NCI-H524 (cell line): ENCODE measurements at regions not wholly inside any gene's neighbourhood (a gene's known extent, or its start where the extent isn't known, plus 50 kb on each side); places are given as distances from the start of the nearest gene placed in this dataset.
"Not testable (repeated sequence)": the region's sequence is repeated elsewhere in the genome, so short reads cannot be mapped to it uniquely, and the experiment has no call there.

ENCODE experiments used
- DNase-seq, 2 experiments: peaks; one replicate each; lab custom pipeline; 2025; lab: John Stamatoyannopoulos, UW

DNA sequence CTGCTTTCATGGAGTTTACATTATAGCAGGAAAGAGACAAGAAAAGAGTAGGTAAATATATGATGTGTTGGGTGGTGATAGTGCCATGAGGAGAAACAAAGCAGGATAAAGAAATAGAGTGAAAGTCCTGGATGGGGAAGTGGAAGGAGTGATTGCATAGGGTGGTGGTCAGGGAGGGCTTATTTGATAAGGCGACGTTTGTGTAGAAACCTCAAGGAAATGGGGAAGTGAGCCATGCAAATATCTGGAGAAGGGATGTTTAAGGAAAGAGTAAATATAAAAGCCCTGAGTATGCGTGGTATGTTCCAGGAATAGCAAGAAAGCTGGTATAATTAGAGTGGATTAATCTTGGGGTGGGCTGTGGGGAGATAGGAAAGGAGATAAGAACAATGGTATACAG, 134.7 kb upstream of the SV2C start:
- no peak for DNase-seq

DNA sequence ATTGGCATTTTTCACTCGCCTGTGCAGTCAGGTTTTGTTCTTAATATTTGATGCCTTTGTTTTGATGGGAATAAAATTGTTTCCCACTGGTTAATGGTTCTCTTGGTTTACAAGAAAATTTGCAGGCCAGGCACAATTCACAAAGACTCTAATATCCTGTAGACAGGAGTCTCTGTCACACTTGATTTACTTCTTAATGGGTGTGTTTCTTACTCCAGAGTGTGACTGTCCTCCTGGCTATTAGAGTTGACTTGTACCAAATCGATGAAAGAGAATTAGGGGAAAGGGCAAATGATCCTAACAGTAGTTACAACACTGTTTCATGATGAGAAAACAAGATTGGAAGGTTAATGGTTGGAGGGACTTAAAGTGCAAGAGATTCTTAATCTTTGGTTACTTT, 142.8 kb upstream of the SV2C start:
- no peak for DNase-seq

DNA sequence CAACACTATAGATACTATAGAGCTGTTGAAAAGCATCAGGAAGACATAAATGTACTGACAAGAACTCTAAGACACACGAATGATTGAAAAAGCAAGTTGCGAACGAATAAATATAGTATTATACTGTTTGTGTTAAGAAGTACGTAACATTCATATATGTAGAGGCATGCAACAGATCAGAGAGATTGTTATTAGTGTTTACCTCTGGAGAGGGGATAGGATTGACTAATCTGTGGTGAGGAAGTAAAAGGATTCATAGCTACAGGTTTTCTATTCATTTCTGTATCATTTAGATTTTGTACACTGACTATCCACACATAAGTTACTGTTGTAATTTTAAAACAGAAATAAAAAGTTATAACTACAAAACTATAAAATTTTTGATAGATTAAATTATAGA, 147.6 kb upstream of the SV2C start:
- no peak for DNase-seq

DNA sequence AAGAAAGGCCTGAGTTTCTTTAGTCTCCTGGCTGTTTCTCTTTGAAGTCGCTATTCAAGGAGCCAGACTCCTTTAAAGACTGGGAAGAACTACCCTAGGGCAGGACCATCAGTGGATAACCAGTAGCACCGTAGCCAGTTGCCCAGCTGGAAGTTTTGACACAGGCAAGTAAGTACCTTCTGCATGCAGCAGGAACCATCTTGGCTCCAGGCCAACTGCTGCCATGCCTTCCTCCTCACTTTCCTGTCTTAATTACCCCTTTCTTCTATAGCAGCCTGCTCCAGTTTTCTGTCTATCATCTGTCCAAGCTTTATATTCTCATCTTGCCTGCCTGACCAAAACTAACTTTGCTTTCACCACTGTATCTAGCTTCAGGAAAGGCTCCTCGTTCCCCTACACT, 149.7 kb upstream of the SV2C start:
- DNase-seq = peak in 1 of 2 experiments; percentile 34

DNA sequence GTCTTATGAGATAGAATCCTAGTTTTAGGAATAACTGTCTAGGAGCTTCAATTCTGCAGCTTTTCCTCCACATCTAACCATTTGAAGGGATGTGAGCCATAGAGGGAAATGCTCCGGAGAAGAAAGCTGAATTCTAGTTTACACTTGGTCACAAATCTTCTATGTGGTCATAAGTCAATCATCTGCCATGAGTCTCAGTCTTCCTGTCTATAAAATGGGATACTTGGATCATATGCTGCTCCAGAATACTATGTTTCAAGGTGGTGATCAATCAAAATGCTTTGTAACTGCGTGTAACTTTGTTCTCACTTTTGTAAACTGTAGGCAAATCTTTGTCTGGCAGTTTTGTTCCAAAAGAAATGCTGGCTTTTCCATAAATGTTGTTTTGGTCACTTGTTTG, 152.0 kb upstream of the SV2C start:
- no peak for DNase-seq

DNA sequence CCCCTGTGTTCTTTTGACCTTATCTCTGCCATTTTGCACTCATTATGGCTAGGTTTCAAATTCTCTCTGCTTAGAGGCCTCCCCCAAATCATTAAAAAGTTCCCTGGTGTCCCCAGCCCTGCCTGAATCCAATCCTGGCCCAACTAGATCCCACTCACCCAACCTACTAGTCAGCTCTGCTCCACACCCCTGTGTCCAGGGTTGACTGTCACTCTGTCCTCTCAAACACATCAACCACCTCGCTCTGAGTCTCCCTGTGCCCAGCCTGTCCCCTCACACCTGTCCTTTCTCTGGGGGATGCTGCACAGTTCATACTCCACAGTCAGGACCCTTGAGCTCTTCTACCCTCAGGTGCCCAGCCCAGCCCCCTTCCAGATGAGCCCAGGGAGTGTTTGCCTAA, 154.2 kb upstream of the SV2C start:
- DNase-seq = no peak

DNA sequence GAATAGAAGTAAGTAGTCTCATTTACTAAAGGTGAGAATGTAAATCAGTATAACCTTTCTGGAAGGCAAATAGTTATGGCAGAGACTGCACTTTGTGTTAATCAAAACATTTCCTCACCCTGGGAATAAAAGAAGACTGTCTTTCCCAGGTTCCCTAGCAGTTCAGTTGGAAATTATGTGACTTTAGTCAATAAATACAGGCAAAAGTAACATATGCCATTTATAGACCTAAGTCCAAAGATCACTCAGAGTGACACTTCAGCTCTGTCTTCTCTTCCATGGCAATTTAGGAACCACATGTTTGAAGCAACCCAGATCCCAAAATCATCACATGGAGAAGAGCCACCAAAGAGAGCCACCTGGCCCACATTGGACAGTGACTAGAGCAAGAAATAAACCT, 160.7 kb upstream of the SV2C start:
- no peak for DNase-seq

DNA sequence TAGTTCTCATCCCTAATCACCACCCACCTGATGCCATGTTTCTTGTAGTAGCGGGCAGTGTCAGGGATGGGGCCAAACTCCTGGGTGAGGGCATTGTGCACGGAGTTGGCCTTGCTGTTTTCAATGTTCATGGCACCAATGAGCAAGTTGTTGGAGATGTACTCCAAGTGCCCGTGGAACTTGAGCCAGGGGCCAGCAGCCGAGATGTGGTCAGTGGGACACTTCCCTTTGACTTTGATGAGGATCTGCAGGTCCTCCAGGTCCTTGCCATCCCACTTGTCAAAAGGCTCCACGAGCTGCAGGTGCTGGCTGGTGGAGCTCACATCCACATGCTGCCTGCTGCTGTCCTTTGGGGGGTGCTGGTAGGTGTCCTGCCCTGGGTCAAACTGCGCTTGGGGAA, 162.2 kb upstream of the SV2C start:
- DNase-seq = no peak

DNA sequence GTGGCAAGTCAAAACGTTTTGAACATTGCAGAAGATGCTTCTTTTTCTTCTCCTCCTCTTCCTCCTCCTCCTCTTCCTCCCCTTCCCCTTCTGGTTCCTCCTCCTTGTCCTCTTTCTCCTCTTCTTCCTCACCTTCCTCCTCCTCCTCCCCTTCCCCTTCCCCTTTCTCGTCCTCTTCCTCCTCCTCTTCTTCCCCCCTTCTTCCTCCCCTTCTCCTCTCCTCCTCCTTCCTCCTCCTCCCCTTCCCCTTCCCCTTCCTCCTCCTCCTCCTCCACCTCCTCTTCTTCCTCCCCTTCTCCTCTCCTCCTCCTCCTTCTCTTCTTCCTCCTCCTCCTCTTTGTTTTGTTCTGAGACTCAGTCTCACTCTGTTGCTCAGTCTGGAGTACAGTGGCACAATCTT, 167.0 kb upstream of the SV2C start:
- DNase-seq = no peak

DNA sequence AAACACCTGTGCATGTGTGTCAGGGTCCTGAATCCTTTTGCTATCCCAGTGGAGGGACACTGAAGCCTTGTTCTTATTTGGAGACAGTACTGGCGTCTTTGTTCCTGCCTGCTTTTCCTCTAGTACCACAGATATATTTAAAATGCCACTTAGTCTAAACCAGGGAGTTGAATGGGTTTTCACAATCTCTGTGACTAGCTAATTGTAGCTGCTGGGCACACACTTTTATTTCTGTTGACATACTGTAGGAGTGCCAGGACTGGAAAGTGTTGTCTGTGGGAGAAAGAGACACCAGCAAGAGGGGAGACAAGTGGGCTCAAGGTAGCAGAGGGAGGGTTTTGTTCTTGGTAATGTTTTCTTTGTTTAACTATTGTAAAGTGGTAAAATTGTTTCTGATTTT, 174.0 kb upstream of the SV2C start:
- no peak for DNase-seq

DNA sequence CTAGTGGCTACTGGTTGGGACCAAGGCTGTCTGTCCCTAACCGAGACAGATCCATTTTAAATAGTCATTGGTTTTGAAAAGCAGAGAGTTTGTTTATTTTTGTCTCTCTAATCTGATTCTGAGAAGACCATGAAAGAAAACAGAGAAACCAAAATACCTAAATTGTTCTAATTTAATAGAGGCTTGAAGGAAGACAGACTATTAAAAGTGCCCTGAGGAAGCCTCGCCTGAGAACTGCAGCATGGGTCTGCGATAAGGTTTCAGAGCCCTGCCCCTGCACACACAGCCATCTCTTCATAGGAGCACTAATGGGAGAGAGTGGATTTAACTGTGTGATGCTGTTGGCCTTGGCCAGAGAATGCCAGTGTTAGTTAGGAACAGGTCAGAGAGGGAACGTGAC, 175.5 kb upstream of the SV2C start:
- no peak for DNase-seq

DNA sequence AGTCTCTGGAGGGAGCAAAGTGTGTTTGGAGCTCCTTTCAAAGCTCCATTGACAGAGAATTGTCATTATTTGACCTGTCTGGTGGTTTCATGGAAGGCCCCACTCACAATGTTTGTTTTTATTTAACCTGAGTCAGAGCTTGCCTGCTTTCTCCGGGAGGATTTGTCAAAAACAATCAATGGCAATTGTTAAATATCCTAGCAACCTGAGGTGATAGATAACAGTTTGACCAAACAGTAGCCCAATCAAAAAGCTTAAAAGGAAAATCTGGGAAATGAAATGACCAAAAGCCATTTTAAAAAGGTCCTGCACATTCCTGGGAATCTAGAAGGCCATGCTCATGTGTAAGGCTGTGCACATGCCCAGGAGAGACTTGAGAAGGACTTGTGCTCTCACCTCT, 177.2 kb upstream of the POC5 start:
- no peak for DNase-seq

DNA sequence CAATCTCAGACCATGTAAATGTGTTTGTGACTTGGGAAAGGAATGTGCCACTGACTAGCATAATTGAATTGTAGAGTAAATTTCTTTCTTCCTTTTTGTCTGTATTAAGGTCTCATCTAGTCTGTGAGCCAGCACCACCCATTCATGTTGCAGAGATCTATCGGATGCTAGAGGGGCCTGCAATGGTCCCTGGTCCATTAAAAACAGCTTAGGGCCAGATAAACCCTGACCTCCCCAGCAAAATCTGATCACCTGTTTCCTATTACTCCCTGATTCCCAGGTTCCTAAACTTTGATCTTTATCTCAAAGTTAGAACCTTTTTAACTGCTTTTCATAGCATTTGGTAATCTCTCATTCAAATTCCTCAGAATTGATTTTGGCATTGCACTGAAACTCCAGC, 174.5 kb upstream of the POC5 start:
- no peak for DNase-seq

DNA sequence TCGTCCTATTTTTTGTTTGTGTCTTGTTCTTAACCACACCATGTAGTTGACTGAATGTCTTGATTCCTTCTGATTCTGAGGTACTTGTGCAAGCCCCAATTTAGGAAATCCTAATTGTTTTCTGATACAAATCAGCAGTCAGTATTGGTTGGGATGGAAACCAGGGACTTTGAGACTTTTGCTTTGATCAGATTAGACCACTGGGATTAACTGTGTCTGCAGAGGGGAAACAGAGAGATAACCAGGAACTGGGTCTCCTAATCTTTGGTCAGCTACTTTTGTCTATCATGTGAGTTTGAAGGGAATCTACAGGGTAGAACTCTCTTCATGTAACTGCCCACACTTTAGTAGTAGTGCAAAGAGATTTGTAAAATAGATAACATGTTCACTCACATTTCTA, 173.8 kb upstream of the POC5 start:
- DNase-seq = no peak

DNA sequence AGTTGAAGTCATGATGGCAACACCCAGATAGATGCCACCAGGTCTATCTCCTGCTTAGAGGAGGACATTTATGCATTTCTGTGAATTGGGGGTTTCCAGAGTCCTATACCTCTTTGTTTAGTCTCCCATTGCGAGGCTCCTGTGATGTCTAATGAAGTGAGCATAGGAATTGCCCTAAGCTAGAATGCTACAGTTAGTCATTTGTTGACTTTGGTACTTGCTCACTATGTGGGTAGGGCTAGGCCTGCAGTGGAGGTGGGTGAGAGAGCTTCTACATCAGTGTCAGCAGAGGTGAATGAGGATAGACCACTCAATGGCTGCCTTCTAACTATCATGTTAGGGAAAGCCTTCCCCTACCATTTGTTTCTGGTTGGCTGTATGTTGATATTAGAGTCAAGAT, 173.3 kb upstream of the POC5 start:
- no peak for DNase-seq

DNA sequence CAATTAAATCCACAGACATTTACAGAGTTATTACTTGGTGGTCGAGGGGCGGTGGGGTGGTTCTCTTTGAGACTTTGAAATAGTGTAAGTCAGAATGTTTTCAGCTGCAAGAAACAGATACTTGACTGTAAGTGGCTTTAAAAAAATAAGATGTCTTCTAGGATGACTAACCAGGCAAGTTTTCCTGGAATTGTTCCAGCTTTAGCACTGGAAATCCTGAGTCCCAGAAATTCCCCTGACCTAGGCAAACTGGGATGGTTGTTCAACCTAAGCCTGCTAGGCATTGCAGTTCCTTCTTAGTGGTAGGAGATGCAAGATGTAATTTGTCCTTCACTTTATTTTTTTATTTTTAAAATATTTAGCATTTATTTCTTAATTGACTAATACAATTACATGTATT, 169.5 kb upstream of the POC5 start:
- DNase-seq = peak in 1 of 2 experiments; percentile 5

DNA sequence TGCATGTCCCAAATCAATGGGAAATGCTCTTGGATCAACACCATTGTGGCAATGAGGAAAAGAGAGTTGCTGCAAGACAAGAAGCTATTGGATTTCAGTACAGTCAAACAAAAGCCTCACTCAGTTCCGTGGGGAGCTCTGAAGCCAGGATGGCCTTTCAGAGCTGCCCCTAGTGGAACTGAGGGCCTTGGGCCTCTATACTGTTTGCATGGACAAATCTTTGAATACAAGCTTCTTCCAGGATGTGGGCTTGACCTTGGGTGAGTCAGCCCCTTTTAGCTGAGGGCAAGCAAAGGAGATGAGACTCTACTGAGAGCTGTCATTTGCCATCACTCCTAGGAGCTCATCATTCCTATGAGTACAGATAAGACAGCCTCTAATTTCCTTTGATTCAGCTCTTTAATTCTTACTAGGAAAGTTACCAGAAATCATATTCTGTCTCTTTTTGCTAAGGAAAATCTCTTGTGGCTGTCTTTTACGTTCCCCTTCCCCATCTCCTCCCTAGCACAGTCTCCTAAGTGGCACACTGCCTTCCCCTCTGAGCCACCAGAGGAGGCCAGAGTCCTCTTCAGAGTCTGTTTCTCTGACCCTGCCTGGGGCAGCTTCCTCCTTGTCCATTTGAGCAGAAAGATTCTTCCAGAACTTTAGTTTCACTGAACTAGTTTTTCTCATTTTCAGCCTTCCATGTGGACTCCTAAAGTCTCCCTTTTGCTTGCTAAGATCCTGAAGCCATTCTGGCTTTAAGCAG, 168.8 kb upstream of the POC5 start:
- DNase-seq = peak; percentile 2 to 40

DNA sequence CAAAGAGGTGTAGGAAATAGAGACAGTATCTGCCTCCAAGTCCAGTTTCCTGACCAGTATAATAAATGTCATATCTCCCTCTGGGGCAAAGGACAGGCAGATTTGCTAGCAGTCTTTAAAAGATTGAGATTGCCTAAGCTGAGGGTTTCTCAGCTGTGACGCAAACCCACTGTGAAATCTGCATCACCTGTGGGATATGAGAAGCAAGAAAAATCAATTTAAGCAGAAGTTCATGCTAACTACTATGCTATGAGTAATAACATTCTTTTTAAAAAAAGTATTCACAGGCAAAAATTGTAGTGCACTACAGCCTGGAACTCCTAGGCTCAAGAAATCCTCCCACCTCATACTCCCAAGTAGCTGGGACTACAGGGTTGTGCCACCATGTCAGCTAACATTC, 168.1 kb upstream of the POC5 start:
- DNase-seq = no peak

DNA sequence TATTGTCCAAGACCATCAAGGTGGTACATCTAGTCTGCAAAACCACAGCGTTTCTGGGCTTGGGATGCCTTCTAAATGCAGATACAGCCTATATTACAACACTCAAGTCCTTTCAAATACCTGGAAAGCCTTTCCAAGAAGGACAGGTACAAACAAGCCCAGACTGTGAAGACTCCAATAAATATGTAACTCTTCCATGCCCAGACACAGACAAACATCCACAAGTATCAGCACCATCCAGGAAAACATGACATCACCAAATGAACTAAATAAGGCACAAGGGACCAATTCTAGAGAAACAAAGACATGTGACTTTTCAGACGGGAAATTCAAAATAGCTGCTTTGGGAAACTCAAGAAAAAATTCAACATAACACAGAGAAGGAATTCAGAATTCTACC, 152.7 kb upstream of the POC5 start:
- no peak for DNase-seq

DNA sequence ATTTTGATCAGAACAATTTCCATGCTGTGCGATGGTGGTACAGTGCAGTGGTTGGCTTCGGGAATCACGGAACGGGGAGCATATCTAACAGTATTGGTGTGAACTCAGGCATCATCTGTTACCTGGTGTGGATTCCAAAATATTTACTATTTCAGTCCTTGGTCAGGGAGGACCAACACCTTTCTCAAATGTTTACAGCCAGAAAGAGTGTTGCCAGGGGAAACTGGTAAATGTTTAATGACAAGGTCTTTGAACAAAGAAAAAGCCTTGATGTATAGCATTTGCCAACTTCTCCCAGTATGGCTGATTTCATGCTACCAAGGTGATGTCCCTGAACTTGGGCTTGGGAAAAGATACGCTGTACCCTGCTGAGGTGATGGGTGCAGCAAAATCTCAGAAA, 145.6 kb upstream of the POC5 start:
- no peak for DNase-seq

DNA sequence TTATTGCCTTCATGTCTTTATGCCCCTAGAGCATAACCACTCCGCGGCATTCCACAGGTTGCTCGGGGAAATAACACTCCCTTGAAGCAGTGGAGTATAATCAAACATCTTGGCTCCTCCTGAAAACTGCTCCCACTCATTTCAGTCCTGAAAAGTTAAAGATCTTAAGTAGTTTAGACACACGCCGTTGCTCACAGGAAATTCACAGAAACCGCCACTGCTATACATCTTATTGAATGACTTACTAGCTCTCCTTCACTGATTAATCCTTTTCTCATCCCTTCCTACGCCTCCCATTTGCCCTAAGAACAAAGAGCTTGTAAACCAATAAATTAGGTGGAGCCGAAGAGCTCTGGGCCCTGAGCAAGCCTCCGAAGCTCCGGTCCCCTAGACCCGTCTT, 142.4 kb upstream of the POC5 start:
- not testable (repeated sequence) for DNase-seq

DNA sequence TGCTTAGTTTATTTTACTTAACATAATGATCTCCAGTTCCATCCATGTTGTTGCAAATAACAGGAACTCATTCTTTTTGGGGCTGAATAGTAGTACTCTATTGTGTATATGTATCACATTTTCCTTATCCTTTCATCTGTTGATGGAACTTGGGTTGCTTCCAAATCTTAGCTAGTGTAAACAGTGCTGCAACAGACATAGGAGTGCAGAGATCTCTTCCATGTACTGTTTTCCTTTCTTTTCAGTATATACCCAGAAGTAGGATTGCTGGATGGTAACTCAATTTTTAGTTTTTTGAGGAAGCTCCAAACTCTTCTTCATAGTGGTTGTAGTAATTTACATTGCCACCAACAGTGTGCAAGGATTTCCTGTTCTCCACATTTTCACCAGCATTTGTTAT, 138.8 kb upstream of the POC5 start:
- no peak for DNase-seq

DNA sequence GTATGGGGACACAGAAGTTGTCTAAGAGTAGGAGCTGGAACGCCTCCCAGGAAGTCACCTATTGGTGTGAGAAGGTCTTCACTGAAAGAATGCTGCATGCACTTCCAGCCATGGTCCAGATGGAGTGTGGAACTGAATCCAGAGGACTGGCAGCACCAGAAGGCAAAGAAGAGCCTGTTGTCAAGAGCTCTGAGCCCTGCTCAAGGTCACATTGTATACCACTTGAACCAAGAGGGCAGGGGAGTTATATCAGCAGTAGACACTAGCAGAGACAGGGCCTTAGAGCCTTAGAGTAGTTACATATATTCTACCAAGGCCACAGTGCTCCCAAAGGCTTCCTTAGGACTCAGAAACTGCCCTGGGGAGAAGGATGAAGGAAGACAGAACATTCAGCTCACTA, 130.8 kb upstream of the POC5 start:
- no peak for DNase-seq

DNA sequence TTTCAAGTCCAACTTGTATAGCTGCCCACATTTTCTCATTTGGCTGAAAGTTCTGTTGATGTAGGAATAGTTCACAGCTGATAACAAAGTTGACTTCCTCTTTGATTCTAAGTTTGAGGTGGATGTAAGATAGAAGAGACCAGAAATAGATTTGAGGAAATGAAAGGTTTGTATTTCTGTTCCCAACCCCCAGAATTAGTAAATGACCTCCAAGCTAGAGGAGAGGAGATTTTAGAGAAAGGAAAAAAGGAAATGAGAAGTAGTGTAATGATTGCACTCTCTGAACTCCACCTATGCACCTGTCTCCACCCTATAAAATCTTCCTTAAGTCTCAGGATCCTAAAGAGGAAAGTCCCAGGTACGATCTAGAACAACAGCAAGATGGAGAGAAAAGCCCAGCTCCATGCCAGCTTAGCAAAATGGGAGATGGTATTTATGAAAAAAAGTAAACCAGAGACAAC, 130.4 kb upstream of the POC5 start:
- no peak for DNase-seq

DNA sequence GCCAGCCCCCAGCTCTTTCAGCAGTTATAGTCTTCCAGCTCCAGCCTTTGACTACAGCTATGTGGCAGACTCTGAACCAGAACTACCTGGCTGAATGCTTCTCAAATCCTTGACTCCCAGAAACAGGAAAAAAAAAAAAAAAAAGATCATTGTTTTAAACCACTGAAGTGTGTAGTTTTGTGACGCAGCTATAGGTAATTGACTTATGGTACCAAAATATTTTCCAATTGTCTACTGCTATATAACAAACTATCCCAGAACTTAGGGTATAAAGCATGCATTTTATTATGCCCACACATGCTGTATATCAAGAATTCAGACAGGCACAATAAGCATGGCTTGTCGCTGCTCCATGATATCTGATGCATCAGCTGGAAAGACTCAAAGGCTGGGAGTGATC, 127.1 kb upstream of the POC5 start:
- no peak for DNase-seq
